DMS53 (cell line): ENCODE measurements at regions not wholly inside any gene's neighbourhood (a gene's known extent, or its start where the extent isn't known, plus 50 kb on each side); places are given as distances from the start of the nearest gene placed in this dataset.
"Not testable (repeated sequence)": the region's sequence is repeated elsewhere in the genome, so short reads cannot be mapped to it uniquely, and the experiment has no call there.

Source experiments
- DNase-seq: peaks from one replicate; lab custom pipeline; 2025; lab: John Stamatoyannopoulos, UW

DNA sequence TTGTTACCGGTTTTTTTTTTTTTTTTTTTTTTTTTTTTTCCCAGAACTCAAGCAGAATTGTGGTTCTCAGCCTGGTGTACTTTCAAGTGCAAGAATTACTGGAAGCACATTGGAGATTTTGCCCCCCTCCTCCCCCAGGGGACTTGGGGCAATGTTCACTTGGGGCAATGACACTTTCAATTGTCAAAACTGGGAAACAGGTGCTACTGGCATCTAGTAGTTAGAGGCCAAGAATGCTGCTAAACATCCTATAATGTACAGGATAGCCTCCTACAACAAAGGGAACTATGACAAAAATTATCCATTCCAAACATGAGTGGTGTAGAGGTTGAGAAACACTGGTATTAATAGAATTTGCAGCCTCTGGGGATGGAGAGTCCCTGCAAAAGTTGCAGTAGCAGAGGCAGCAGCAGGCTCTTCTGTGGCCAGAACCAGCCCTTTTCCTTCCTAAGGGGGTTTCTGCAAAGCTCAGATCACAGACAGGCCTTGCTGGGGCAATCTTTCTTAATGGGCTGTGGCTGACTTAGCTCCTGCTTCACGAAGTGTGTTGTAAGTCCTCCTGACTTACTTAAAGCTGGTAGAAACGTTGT lies 144.3 kb upstream of the MRPS22 start:
- no peak for DNase-seq

DNA sequence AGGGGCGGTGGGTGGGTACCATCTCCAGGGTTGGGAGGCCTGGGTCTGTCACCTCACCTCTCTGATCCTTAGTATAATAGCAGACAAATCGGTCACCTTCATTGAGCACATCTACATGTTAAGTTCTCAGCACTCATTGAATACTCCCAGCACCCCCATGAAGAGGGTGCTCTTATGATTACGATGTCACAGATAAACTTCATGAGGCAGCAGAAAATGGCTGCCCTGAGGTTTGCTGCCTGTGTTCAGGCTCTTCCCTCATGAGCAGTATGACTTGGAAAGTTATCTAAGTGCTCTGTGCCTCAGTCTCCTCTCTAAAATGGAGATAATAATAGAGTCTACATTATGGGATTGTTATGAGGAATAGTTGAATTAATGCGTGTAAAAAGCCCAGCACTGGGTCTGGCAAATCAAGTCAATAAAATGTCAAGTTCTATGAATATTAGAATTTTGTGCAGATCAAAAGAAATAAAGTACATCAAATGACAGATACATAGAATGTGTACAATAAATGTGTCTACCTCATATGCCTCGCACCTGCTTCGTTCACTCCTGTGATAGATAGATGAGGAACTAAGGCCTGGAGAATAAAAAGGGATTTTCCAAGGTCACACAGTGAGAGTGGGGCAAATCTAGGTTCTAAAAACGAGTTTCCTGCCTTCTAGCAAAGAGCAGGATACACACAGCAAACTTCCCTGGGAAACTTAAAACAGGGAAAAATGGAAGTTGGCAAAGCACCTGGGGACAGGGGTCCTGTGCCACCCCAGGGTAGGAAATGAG lies 142.2 kb upstream of the MRPS22 start:
- DNase-seq: no peak

DNA sequence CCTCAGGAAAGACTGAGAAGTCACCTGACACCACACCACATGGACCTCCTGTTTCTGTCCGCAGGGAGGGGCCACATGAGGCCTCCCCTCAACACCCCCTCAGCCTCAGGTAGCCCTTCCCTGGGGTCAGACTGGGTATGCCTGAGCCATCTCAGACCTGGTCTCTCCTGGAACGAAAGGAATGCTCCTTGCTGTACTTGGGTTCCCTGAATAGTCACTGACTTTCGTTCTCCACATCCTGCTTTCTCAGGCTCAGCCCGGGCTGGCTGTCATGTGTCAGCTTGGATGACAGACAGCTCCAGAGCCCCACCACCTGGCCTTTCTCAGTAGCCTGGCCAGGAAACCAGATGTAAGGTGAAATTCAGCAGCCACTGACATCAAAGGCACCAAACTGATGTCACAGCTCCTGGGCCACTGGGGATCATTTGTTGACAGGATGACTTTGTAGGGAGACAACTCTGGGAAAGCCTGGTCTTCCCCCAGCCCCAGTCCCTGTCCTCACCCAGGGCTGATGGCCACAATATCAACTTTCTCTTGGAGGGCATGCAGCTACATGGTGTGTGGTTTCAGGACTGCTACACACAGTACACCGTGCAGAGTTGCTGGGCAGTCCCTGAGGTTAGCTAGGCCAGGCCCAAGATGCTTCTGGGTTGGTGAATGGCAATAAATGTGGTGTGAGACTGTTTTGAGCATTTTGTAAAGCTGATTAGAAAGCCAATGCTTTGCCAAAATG lies 141.4 kb upstream of the MRPS22 start:
- DNase-seq: peak; percentile 82

DNA sequence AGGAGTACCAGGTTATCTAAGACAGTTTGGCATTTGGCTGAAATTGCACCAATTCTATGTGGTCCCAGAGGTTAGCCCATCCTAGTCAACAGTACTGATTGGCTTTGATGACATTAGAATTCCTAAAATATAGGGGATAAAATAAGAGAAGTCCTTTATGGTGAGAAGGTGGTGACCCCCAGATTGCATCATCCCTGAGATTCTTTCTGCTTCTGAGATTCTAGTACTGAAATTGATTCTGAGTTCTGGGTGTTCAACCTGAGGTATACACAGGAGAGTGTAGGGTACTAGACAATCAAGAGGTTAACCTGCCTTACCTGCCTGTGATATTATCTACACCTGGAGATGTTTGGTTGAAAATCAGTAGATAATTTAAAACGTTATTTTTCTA lies 140.9 kb upstream of the MRPS22 start:
- no peak for DNase-seq

DNA sequence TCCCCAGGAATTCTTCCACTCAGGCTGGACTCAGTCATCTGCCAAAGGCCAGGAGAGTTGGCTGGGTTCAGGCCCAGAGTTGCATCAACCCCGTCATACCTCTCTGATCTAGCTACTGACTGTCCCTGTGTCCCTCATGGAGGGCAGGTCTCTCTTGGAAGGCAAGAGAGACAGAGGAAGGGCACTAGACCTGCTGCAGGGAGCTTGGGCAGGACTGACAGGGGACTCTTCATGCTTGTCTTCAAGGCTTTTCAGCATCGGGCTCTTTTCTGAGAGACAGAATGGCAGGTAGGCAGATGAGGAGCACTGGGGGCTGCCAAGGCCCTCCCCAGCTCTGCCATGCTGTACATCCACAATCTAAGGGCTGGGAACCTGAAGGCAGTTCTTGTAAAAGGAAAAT lies 140.1 kb upstream of the MRPS22 start:
- DNase-seq: no peak

DNA sequence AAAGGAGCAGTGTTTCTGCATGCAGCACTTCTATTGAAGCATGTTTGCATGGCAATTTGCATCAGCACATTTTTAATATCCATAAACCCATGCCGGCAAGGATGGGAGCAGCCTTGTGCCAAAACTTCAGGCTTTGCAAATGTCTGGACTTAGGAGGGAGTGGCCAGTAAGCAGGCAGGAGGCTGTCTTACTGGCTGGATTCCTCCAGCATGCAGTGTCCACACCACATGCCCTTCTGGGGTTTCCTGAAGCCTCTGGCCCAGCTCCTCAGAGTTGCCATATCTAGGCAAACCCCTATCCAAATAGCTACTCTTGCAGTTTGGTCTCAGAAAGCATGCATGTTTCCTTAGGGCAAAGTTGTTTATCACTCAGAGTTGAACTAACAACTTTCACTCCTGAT lies 139.1 kb upstream of the MRPS22 start:
- DNase-seq: no peak

DNA sequence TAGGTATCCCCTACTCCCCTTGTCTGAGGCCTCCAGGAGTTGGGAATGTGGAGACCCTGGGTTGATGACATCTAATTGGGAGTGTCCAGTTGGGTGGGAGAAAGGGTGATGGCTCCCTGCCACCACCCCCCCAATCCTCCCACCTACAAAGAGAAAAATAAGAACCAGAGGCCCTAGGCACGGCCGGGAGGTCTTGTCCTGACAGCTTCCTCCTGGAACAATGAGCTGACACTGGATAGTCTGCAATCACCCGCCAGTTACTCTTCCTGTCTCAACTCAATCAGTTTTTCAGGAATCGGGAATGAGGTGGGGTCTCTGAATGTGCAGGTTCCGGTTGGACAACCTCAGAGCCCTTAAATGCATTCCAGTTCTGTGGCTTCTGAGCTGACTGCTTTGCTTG lies 129.9 kb upstream of the MRPS22 start:
- no peak for DNase-seq

DNA sequence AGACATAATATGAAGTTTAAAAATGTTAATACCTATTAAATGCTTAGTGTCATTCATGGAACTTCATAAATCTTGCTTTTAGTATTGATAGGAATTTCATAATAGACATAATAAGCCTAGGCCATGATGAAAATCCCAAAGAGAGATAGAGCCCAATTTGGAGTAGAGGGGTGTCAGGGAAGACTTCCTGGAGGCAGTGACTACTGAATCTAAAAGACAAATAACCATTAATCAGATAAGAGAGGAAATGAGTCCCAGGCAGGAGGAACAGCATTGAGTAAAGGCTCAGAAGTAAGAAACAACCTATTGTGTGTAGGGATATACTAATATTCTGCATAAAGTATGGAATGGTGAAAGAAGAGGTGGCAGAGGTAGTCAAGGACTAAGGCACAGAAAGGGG lies 126.9 kb upstream of the MRPS22 start:
- no peak for DNase-seq

DNA sequence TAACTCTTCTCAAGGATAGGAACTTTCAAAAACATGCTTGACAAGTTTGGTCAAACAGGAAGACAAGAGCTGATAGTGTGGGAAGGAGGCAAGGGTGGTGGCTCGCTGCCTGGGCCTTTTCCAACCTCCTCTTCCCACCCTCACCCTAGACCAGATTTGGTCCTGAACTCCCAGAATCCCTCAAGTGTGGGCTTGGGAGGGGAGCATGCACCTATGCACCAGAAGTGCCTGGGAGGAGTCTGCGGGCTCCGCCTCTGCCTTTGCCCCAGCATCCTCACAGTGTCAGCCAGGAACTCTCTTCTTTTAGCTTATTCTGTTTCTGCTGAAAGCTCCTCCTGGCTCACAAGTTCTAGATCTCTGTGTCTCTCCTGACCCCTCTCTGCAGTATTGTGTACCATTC lies 126.2 kb upstream of the MRPS22 start:
- no peak for DNase-seq

DNA sequence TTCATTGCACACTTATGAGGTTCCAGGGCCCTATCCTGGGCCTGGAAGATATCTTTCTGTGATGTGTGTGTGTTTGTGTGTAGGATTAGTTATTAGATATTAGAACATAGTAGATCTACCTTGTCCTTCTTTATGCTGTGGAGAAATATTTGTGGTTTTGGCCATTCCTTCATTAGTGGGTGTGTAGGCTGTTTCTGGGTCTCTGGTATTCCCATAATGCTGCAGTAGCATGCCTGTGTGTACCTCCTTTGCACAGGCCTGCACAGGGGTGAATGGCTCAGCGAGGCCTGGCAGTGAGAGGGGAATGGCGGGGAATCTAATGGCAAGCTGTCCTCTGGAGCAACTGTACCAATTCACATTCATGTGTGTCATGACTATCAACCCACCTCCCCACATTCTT lies 125.8 kb upstream of the MRPS22 start:
- DNase-seq: no peak

DNA sequence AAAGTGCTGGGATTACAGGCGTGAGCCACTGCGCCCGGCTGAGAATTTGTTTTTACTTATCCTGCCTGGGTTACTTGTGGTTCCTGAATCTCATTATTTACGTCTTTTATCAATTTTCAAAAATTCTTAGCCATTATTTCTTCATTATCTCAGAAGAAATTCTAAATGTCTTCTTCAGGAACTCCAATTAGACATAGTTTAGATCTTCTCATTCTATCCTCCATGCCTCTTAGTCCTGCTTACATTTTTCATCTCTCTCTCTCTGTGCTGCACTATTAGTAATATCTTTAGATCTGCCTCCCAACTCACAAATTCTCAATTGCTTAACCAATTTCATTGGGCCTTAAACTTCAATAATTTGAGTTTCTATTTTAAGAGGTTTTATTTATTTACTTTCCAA lies 124.4 kb upstream of the MRPS22 start:
- no peak for DNase-seq

DNA sequence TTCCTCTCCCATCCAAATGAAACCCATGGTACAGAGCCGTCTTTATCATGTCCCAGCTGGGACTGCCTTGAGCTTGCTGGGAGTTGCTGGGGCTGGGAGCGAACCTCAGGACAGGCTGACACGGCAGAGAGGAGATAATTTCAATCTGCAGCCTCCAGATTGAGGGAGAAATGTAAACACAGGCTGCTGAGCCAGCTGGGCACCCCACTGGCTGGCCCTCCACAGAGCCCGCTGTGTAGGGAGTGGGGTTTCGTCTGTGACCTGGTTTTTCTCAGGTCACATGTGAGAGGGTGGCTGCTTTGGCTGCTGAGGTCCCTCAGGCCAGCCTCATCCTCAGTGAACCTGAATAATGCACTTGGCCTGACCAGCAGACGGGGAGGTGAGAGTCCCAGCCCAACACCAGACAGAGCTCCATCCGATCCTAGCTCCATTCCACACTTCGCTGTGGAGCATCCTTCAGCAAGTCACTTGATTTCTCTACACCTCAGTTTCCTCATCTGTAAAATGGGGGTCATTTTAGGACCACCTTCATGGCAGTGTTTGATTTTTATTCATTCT lies 121.6 kb upstream of the MRPS22 start:
- no peak for DNase-seq

DNA sequence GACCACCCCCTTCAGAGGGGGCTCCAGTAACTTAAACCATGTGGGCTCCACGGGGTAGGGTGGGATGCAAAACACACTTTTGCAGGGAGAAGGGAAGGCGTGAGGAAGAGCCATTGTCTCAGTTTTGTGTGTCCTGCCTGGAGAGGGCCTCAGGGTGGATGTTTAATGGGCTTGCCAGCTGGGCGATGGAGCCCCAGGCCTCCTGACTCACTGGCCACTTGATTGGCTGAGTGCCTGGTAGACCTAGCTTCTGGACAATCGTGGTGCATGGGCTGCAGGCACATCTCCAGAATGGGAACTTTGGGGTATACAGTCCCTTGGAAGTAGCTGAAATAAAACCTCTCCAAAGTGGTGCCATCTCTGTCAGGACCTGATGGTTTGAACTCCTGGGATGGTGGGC lies 118.3 kb upstream of the MRPS22 start:
- no peak for DNase-seq

DNA sequence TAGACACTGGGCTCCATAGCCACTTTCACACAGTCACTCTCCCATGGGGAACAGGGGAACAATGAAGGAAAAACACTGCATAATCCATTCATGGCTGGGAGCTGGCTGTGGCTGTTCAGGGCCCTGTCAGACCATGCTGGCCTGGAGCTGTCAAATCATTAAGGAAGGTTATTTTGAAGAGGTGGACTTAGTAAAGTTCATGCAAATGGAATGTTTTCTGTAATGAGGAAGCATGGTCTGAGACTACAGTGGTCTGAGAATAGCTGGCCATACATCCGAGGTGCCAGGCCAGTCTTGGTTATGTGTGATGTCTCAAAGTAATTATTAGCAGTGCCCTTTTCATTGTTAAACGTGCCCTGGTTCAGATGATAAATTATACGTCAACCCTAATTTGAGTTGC lies 117.1 kb upstream of the MRPS22 start:
- no peak for DNase-seq

DNA sequence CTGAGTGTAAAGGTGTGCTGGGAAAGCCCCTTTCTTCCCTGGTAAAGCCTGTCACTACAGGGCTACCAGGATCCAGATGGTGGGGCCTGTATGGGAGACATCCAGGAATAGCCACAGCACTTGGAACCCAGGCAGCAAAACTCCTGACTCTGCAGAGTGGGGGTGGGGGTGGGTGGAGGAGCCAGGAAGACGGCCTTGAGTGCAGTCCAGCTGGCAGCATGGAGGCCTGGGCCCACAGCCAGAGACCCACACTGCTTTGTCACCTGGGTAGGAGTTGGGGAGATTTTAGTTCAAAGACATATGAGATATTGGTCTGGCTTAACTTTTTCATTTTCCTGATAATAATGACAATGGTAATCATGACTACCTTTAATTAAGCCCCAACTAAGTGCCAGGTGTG lies 116.7 kb upstream of the MRPS22 start:
- DNase-seq: no peak

DNA sequence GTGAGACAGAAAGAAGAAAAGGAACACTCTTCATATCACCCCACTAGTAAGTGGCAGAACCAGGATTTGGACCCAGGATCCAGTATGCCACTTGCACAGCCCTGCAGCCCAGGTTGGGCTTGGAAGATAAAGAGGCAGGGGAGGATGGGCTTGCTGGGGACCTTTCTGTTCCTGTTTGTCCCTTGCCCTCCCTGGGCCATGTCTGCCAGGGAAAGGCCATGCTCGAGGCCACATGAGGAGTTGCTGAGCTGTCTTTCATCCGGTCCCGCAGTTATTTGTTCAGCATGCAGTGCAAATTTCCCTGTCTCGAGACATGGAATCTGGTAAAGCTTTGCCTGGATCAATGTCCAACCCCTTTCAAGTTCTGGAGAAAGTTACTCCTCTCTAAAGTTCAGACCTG lies 116.0 kb upstream of the MRPS22 start:
- no peak for DNase-seq

DNA sequence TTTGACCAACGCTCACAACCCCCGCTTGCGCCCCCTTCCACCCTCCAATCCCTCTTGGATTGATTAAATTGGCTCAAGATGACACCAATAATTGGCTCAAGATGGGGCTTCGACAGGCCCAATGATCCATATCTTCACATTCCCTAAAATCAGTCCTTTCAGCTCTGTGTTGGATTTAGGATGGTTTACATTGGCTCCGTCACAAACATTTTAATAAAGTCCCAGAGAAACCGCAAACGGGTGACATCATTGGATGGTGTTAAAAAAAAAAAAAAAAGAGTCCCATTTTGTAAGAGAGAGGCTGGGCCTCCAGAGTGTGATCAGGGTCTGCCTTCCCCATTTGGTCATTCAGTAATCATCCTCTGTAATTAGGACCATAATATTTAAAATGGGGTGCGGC lies 113.4 kb upstream of the MRPS22 start:
- no peak for DNase-seq

DNA sequence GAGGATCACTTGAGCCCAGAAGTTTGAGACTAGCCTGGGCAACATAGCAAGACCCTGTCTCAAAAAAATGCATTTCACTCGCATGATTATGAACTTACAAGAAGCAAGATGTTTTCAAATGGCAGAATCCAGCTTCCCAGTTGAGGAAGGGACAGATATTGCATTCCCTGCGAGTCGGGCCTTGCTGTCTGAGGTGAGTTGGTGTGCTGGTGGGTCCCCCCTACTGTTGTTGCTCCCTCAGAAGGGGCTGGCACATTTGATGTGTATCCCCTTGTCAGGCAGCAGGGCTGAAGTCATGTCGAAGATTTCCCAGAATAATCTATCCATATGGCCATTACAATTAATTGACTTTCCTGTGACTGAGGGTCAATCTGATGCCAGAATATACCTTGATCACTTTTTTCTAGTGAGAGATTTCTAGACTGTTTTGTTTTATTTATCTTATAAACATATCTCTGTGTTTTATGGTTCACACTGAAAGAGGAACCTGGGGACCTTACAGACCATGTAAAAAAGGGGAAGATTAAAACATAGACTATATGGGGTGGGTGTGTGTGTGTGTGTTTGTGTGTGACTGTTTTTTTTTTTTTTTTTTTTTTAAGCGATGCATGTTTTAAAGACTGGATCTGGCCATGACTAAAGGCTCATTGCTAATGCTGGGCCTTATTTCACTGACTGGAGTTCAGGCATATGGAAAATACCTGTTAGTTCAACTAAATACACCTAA lies 112.1 kb upstream of the MRPS22 start:
- DNase-seq: no peak

DNA sequence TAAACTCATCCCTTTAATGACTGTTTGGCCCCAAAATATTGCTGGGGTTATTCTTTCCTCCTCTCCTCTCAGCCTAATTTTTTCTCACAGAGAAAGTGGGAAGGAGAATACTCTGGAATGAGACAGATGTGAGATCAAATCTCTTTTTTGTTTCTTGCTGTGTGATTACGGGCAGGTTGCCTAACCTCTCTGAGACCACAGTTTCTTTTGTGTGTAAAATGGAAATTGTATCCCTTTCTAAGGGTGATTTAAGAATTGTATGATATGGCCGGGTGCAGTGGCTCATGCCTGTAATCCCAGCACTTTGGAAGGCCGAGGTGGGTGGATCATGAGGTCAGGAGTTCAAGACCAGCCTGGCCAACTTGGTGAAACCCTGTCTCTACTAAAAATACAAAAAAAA lies 111.5 kb upstream of the MRPS22 start:
- DNase-seq: not testable (repeated sequence)

DNA sequence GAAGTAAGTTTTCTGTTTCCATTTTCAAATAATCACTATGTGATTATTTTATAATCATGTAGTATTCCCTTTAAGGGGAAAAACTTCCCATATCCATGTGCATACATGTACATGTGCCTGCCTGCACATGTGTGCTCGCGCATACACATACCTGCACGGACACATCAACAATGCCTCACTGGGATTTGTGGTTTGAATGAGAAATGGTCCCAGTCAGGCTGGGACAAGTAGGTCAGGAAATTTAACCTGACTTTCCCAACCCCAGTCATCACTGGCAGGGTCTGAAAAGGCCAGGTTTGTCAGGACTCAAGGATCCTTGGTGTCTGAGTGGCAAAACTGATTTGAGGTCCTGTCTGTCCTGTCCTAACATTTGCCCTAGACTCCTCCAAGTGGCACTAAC lies 109.3 kb upstream of the MRPS22 start:
- DNase-seq: no peak

DNA sequence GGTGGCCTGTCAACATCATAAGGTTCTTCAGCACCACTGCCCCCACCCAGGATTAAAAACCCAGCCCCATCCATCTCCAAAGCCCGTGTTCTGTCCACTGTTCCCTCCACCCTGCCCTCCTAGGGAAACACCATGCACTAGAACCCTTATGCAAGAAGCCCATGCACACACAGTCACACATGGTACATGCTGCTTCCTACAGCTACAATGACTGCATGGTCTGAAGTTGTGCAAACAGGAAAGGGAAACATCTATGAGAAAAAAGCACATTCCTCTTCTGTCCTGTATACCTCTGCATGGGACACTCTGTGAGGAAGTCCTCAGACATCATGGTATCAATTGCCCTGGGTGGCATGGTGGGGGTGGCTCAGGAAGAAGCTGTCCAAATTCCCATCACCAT lies 108.6 kb upstream of the MRPS22 start:
- DNase-seq: no peak

DNA sequence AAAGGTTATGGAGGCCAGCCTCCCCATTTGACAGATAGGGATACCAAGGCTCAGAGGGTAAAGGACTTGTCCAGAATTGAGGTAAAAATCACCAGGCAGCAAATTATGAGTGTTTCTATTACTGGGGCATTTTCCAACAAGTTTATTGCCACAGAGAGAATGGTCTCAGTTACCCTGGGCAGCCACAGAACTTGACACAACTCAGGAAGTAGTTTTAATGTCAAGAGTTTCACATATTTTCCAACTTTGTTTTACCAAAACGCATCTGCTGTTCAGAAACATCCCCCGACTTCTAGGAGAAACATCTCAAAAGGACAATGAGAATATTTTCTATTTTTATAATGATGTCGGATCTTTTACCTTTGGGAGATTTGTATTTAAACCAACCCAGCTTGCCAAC lies 107.5 kb upstream of the MRPS22 start:
- no peak for DNase-seq
